Globus pallidus (tissue), 1 donor: ENCODE measurements at regions not wholly inside any gene's neighbourhood (a gene's known extent, or its start where the extent isn't known, plus 50 kb on each side); places are given as distances from the start of the nearest gene placed in this dataset.

ENCODE experiments used
- DNase-seq: peaks from one replicate; pipeline ENCODE4 v3.0.0-alpha.2; 2015; ENCODE audit warnings: low spot score

DNA sequence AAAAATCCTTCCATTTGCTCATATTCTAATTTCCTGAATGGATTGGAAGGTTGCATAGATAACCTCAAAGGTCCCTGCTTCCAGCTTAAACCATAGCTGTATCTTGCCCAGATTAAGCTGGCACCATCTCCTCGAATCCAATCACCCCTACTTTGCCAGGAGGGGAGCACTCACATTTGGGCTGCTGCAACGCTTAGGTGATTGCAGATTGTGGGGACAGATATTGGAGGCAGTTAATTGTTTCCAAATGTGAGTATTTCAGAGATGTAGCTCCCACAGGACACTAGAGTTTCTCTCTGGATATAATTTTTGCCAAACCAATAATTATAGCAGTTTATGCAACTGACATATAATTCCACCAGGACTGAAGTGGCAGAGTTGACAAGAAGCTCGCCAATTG, 53.5 kb upstream of the ACSL1 start:
- no peak for DNase-seq

- DNase-seq = no peak
These were observed 56.5 kb upstream of the ACSL1 start for GRCh38 chr4:184882276-184882675.

- no peak for DNase-seq
These were observed 57.3 kb upstream of the ACSL1 start for GRCh38 chr4:184883024-184883423.

DNA sequence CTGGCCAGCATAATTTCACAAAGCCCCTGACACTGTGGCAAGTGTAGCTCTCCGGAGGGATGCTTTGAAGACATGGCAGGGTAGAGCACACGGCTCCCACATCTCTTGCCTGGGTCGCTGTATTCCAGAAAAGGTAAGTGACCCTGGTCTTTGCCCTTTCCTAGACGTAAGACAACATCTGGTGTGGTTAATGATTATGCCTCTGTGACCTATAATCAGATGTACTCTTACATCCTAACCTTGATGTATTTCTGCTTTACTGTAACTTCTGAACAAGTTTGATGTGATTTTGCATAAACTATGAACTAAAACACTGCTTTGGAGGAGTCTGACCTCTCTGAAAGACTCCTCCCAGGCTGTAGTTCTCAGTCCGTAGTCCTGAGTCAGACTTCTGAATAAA, 59.1 kb upstream of the ACSL1 start:
- DNase-seq = no peak

DNA sequence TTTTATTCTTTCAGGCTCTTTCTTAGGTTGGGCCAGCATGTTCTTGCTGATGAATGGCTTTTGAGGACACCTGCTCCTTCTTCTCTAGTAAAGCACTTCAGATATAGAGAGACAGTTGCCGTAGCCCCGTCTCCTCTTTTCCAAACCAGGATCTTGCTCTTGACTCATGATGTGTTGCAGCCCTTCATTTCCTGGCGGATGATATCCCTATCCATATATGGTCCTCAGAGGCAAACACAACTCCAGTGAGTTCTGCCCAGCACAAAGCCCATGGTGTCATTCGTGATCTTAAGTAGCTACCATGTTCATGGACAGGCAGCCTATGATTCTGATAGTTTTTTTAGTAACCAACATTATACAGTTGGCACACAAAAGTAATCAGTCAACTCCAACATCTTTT, 59.8 kb upstream of the ACSL1 start:
- DNase-seq = no peak

- no peak for DNase-seq
These were observed 61.6 kb upstream of the ACSL1 start for GRCh38 chr4:184887333-184887732.

DNA sequence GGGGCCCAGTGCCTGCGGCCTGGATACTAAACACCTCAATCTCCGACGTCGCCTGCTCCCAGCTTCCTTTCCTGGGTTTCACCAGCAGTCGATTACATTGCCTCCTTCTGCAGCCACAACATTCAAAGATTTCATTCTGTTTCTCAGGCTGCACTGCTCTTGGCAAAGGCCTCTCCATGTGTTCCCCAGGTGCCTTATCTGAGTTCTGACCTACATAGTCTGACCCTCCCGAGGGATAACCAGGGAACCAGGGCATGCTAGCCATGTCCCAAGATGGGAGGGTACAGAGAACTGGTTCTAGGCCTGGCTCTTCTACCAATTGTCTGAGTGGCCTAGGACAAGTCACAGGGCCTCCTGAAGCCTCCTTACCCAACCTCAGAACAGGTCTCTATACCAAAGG, 62.2 kb upstream of the ACSL1 start:
- no peak for DNase-seq

GRCh38 chr4:184889666-184890335, 64.0 kb upstream of the ACSL1 start:
- peak; percentile 2 for DNase-seq

DNA sequence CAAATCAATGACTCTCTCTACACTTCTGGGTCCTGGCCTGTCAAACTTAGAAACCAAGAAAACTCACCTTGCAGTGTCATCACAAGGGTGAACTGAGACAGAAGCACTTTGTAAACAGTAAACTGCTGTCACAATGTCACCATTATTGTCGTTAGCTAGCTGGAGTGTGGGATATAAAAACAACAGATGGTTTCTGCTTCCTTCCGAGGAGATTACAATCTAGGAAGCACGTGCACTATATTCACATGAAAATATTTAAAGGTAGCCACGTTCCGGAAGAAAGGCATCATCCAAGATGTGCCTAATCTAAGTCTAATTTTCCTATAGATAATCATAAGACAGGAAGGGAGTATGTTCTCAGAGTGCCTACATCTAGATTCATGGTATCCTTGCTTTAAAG, 64.7 kb upstream of the ACSL1 start:
- no peak for DNase-seq

GRCh38 chr4:184891816-184892397, 66.1 kb upstream of the ACSL1 start:
- no peak for DNase-seq

DNA sequence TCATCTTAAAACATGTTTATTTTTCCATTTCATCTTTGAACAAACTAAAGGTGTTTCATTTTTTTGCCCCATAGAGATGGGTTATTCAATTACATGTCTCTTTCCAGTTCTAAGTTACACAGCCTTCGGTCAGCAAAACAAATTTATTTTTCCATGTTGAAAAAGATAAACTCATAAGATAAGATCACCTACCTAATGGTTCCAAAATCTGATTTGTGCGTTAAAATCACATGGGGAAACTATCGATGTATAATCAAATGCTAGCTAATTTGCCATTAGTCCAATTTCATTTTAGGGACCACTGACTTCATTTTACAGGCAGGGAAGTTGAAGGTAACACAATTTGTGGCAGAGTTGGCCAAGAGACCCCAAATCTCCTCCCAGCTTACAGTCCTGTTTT, 67.2 kb upstream of the ACSL1 start:
- DNase-seq = no peak

DNA sequence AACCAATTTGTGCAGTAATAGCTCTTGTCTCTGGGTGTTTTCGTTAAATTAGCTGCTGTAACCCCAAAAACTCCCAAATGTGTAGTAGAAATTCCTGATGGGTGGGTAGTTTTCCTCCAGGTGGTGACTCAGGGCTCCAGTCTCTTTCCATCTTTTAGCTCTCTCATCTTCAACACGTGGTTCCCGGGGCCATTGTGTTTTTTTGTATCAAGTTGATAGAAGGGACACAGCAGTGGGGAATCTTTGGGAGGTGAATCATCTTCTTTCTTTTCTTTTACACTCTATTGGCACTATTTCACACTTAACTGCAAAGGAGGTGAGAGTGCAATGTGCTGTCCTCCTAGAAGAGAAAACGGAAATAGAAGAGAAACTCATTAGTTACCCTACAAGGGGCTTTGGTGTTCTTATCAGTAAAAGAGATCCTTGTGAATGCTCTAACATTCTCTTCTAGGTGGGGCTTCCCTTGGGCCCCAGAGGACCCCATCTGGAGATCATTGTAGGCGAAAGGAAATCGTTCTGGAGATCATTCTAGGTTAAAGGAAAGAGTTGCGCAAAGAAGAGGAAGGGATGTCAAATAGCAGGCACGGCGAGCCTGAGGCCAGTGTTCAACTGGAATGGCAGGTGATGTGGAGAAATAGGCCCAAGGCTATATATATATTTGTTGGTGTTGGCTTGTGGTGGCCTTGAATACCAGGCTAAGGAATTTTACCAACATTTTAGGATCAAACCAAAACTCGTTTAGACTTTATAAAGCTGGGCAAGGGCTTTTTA, 68.2 kb upstream of the ACSL1 start:
- no peak for DNase-seq

- DNase-seq = no peak
These were observed 69.4 kb upstream of the ACSL1 start for GRCh38 chr4:184895012-184895695.

- DNase-seq = no peak
These were observed 71.3 kb upstream of the ACSL1 start for GRCh38 chr4:184896868-184897715.

GRCh38 chr4:184897895-184898294, 72.1 kb upstream of the ACSL1 start:
- peak; percentile 14 for DNase-seq

DNA sequence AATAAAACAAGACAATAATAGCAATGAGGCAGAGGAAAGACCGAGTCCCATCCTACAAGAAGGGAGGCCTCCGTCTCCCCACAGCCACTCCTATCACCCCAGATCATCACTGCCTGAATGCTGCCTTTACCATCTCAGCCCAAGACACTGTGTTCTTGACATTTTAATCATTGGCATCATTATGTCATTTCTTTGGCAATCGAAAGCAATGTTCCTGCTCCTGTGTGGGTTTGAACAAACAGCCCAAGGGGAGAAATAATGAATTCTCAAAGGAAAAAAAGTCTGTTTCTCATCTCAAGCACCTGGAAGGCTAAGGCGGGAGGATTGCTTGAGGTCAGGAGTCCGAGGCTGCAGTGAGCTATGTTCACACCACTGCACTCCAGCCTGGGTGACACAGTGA, 73.0 kb upstream of the ACSL1 start:
- no peak for DNase-seq

DNA sequence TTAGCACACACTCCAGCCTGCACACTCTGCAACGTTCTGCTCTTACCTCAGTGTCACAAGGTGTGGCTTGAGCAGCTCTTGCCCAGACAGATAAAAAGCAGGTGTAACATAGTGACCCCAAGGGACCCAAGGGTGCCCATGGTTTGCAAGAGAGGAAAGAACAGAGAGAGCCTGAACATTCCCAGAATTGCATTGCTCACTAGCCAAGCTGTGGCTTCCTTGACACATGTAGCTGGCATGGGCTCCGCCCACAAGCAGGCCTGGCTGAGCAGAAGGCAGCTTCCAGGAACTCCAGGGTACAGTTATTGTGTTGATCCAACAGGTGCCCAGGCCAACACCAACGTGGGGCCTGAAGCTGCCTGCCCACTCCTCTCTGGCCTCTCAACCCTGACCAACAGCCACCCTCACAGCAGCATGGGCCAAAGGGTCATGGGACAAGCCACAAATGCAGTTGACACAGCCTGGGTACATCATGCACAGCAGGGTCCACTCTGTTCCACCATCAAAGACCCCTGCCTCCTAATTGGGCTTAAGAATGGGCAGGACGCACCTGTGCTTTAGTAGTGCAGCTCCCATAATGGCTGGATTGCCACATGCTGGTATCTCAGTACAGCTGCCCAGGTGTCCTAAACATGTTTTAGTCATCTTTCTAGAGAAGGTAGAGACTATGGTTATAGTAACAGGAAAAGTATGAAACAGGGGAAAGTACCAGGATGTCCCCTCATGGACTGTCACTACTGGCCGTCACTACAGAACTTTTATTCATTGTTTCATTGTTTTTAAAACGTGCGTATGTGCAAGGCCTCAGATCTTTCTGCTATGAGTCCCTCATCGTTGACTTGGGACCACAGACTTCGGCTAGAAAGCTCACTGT, 73.7 kb upstream of the ACSL1 start:
- no peak for DNase-seq

DNA sequence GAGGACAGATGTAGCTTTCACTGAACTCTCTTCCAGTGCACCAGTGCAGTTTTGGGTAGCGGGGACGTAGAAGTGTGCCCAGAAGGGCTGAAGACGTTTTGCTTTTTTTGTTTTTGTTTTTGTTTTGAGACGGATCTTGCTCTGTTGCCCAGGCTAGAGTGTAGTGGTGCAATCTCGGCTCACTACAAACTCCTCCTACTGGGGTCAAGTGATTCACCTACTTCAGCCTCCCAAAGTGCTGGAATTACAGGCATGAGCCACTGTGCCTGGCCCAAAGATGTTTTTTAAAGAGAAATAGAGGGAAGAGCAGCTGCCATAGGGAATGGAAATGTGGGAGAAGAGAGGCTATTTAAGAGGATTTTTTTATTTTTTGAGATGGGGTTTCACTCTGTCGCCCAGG, 74.4 kb upstream of the ACSL1 start:
- no peak for DNase-seq

DNA sequence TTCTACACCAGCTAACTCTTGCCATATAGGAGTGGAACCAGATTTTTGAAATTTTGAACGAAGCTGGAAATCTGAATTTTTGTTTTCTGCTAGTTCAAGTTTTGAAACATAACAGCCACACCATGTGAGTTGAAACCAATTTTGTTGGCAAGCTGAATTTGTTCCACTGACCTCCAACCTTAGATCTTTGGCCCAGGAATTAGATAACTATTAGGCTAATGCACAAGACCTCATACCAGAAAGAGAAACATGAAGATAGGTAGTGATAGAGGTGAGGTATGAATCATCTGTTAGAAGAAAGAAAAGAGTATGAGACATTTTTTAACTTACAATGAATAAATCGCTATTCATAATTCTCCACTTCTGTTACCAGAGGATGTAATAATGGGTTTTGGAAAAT, 76.8 kb upstream of the ACSL1 start:
- DNase-seq = no peak

GRCh38 chr4:184906480-184907097, 80.8 kb upstream of the ACSL1 start:
- no peak for DNase-seq

GRCh38 chr4:184907216-184907615, 81.4 kb upstream of the ACSL1 start:
- DNase-seq = no peak
